ENCODE measurements at regions not wholly inside any gene's neighbourhood (a gene's known extent, or its start where the extent isn't known, plus 50 kb on each side); places are given as distances from the start of the nearest gene placed in this dataset.

- CTCF ChIA-PET = interaction anchor here (0.6 to 0.7 kb wide), 3 partner anchors 73 to 1674 kb away, joined by 4 to 6 read pairs (median 4); no protein-coding TSS in a partner anchor
- Histone ChIP-seq H3K14ac (replicated peaks; ENCODE audit: low read depth, low read length) (peak overlapping the region; percentile 69; the same call in 1 of the 2 replicates), H3K23ac (ENCODE audit: low read depth, low read length) (0 out of 2 replicates have a peak overlapping the region, but pooled peaks have one; percentile 64), H2AK9ac (replicated peaks; ENCODE audit: low read depth, low read length, poor library complexity) (no peak overlapping the region), H4K8ac (ENCODE audit: low read depth in 2 of 2, low read length in 2 of 2) (peak overlapping the region; percentile 70 to 71; a peak in 3 of 4 replicates), H3K4me3 (ENCODE audit: insufficient read depth, low read depth, low read length) (no peak overlapping the region), H3K56ac (ENCODE audit: extremely low read depth, insufficient read depth, low read length) (peak overlapping the region; percentile 55; the same call in 1 of the 2 replicates), H3K18ac (ENCODE audit: low read depth, low read length) (peak overlapping the region; percentile 97), H4K20me1 (ENCODE audit: insufficient read depth, low read length) (no peaks in the 10 kb centered on the region), H3K4me1 (ENCODE audit: control insufficient read depth, insufficient read depth, low read length) (peaks cover 25% of the 10 kb centered on the region), H3K27me3 (ENCODE audit: control insufficient read depth, insufficient read depth, low read length) (no peaks in the 10 kb centered on the region), H2AK5ac (ENCODE audit: low read depth, low read length) (peak overlapping the region; percentile 95), H2BK20ac (ENCODE audit: low read depth, low read length) (peak overlapping the region; percentile 98), H4K91ac (ENCODE audit: insufficient read depth, low read depth, low read length) (peak overlapping the region; percentile 92), H3K9ac (ENCODE audit: low read depth, low read length) (0 out of 2 replicates have a peak overlapping the region, but pooled peaks have one; percentile 42), H3K9me3 (ENCODE audit: control insufficient read depth, insufficient read depth, low read length) (no peaks in the 10 kb centered on the region), H4K5ac (ENCODE audit: low read depth, low read length) (peak overlapping the region; percentile 94), H2BK120ac (ENCODE audit: low read depth, low read length) (peak overlapping the region; percentile 90), H3K4me2 (ENCODE audit: low read depth, low read length) (peak overlapping the region; percentile 90), H3K27ac (ENCODE audit: insufficient read depth, low read length) (peak overlapping the region; percentile 98), H3K9me1 (ENCODE audit: insufficient read depth, low read length) (peaks cover 16% of the 10 kb centered on the region), H3K79me1 (ENCODE audit: low read depth in 1 of 2, low read length in 2 of 2) (no peaks in the 10 kb centered on the region), H2AFZ (replicated peaks; ENCODE audit: low read length, poor library complexity) (no peak overlapping the region), H3K36me3 (ENCODE audit: control insufficient read depth, insufficient read depth, low read length) (no peaks in the 10 kb centered on the region), H2BK5ac (ENCODE audit: low read depth, low read length, poor library complexity, severe bottlenecking) (peak overlapping the region; percentile 90), H3K4ac (ENCODE audit: low read depth, low read length) (peak overlapping the region; percentile 91), H2BK15ac (ENCODE audit: low read depth, low read length) (peak overlapping the region; percentile 97)
- intact Hi-C loops (cut with micrococcal nuclease) = loop anchor here (2.0 to 10.0 kb wide), 7 partner anchors 131 to 511 kb away; no protein-coding TSS in a partner anchor
- ATAC-seq (ENCODE audit: low read depth) (no peak), DNase-seq (peak; percentile 78)
- TF ChIP-seq RFX5 (IDR thresholded peaks at IDR 0.05; ENCODE audit: low read depth, low read length) = no peak
- TF ChIP-seq, protein P1, sequence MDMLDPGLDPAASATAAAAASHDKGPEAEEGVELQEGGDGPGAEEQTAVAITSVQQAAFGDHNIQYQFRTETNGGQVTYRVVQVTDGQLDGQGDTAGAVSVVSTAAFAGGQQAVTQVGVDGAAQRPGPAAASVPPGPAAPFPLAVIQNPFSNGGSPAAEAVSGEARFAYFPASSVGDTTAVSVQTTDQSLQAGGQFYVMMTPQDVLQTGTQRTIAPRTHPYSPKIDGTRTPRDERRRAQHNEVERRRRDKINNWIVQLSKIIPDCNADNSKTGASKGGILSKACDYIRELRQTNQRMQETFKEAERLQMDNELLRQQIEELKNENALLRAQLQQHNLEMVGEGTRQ (IDR thresholded peaks at IDR 0.05; ENCODE audit: low read depth, low read length) = peak; percentile 41; the same call in 1 of the 2 replicates
- TF ChIP-seq FOS (IDR thresholded peaks at IDR 0.05; ENCODE audit: low read depth, low read length) = 0 out of 2 replicates have a peak, but pooled peaks have one; percentile 13
- TF ChIP-seq SMC3 (IDR thresholded peaks at IDR 0.05; ENCODE audit: low read depth, low read length) = no peak
- no peak for TF ChIP-seq RCOR1 (IDR thresholded peaks at IDR 0.05; ENCODE audit: insufficient replicate concordance, low read length)
- no peak for TF ChIP-seq MAZ (IDR thresholded peaks at IDR 0.05; ENCODE audit: borderline replicate concordance, low read depth, low read length)
- dilution Hi-C loops (cut with HindIII; ENCODE audit: low sequenced_read_pairs, unreplicated experiment) = no loop called here
- WGBS, 2 experiments (ENCODE audit: extremely low coverage in 2 of 2, insufficient read length in 1 of 2) = no CpG with 5 or more reads among the region's 6 CpGs
- BruUV-seq (replicated peaks) = no TSS peak
- POLR2A ChIA-PET (ENCODE audit: unreplicated experiment) = interaction anchor here (0.6 kb wide), 1 partner anchor 9 kb away, joined by 8 read pairs; no protein-coding TSS in a partner anchor
- in situ Hi-C loops (cut with MboI; ENCODE audit: low sequenced_read_pairs) = no loop called here
Measured at GRCh38 chr9:108056084-108056804, 566.7 kb upstream of the KLF4 start.
